DND-41 (cell line): ENCODE measurements at regions not wholly inside any gene's neighbourhood (a gene's known extent, or its start where the extent isn't known, plus 50 kb on each side); places are given as distances from the start of the nearest gene placed in this dataset.

Experiments used
- ATAC-seq: fragments of 200-7000 bp; cut with Tn5 transposase; 3 replicates; pipeline ENCODE4 v1.9.1; 2021; ENCODE audit warnings: low read depth; ENCODE audit not compliant: insufficient read depth
- DNase-seq: peaks from one replicate; pipeline ENCODE4 v3.0.0-alpha.2; 2020
- H2AFZ ChIP-seq: 2 replicates; pipeline ENCODE4 v1.6.0; 2012; ENCODE audit warnings: low read depth, low read length
- H3K27ac ChIP-seq: 2 replicates; pipeline ENCODE4 v1.5.1; 2012; ENCODE audit warnings: low read length, inconsistent platforms
- H3K27me3 ChIP-seq: fragments of 200-600 bp; sonication (generic); 2 replicates; pipeline ENCODE4 v1.6.0; 2012; ENCODE audit warnings: low read length, mild to moderate bottlenecking, inconsistent platforms; ENCODE audit not compliant: insufficient read depth, poor library complexity
- H3K36me3 ChIP-seq: 2 replicates; pipeline ENCODE4 v1.5.1; 2012; ENCODE audit warnings: low read length, inconsistent platforms; ENCODE audit not compliant: insufficient read depth
- H3K4me1 ChIP-seq: 2 replicates; pipeline ENCODE4 v1.5.1; 2012; ENCODE audit warnings: mild to moderate bottlenecking, low read length; ENCODE audit not compliant: insufficient read depth
- H3K4me2 ChIP-seq: 2 replicates; pipeline ENCODE4 v1.6.0; 2012; ENCODE audit warnings: mild to moderate bottlenecking, moderate library complexity, low read length, inconsistent platforms; ENCODE audit not compliant: insufficient read depth
- H3K4me3 ChIP-seq, 2 experiments: fragments of 200-600 bp in 1 of 2; shearing (Covaris generic) in 1 of 2; 2 replicates each; pipeline ENCODE4 v1.5.1; 2012 to 2016; ENCODE audit warnings: inconsistent platforms in 2 of 2, low read length in 2 of 2, mild to moderate bottlenecking in 2 of 2, low read depth in 1 of 2, moderate library complexity in 1 of 2
- H3K79me2 ChIP-seq: 2 replicates; pipeline ENCODE4 v1.6.0; 2012; ENCODE audit warnings: low read length, inconsistent platforms; ENCODE audit not compliant: insufficient read depth
- H3K9ac ChIP-seq: 2 replicates; pipeline ENCODE4 v1.6.0; 2012; ENCODE audit warnings: low read depth, mild to moderate bottlenecking, inconsistent platforms, low read length, moderate library complexity
- H3K9me3 ChIP-seq: 2 replicates; pipeline ENCODE4 v1.5.1; 2012; ENCODE audit warnings: low read length, moderate library complexity, mild to moderate bottlenecking, inconsistent platforms; ENCODE audit not compliant: insufficient read depth, severe bottlenecking
- H4K20me1 ChIP-seq: 2 replicates; pipeline ENCODE4 v1.6.0; 2012; ENCODE audit warnings: low read length; ENCODE audit not compliant: insufficient read depth
- CTCF ChIP-seq: IDR thresholded peaks from 2 replicates; pipeline ENCODE4 v1.5.1; 2012; ENCODE audit warnings: borderline replicate concordance, low read length, moderate library complexity, mild to moderate bottlenecking; ENCODE audit not compliant: poor library complexity, severe bottlenecking; ENCODE audit errors: extremely low read depth
- EZH2 ChIP-seq: IDR thresholded peaks from 3 replicates; pipeline ENCODE4 v1.6.1; 2012; ENCODE audit warnings: borderline replicate concordance, low read depth, mild to moderate bottlenecking, moderate library complexity, low read length, inconsistent platforms; ENCODE audit not compliant: severe bottlenecking

- no peak overlapping the region for H2AFZ ChIP-seq
- DNase-seq (no peak), ATAC-seq (no peak)
- H3K79me2 ChIP-seq, result no peaks in the 10 kb centered on the region
- no peaks in the 10 kb centered on the region for H3K9me3 ChIP-seq
- no peak overlapping the region for H3K4me3 ChIP-seq
- peak overlapping the region; percentile 89 for H3K27ac ChIP-seq
- TF ChIP-seq CTCF (no peak), EZH2 (no peak)
- H4K20me1 ChIP-seq, result no peaks in the 10 kb centered on the region
- no peaks in the 10 kb centered on the region for H3K27me3 ChIP-seq
- no peak overlapping the region for H3K9ac ChIP-seq
- peak overlapping the region; percentile 65; the same call in 1 of the 2 replicates for H3K4me2 ChIP-seq
- H3K36me3 ChIP-seq, result no peaks in the 10 kb centered on the region
- H3K4me1 ChIP-seq, result peaks cover 37% of the 10 kb centered on the region
Measured at GRCh38 chr14:97282210-97283004, 485.2 kb downstream of the VRK1 start.

- H3K4me3 ChIP-seq, result peak overlapping the region in 1 of 2 experiments; percentile 48; a peak in 1 of 4 replicates
- peak overlapping the region; percentile 65 for H3K4me2 ChIP-seq
- H3K79me2 ChIP-seq, result no peaks in the 10 kb centered on the region
- no peak for ATAC-seq
- no peaks in the 10 kb centered on the region for H3K9me3 ChIP-seq
- peak overlapping the region; percentile 89 for H3K27ac ChIP-seq
- no peaks in the 10 kb centered on the region for H3K27me3 ChIP-seq
- no peak for DNase-seq
- no peak for TF ChIP-seq CTCF
- H3K9ac ChIP-seq, result peak overlapping the region; percentile 47; the same call in 1 of the 2 replicates
- 0 out of 2 replicates have a peak overlapping the region, but pooled peaks have one; percentile 50 for H2AFZ ChIP-seq
- H3K4me1 ChIP-seq, result peaks cover 33% of the 10 kb centered on the region
- no peaks in the 10 kb centered on the region for H4K20me1 ChIP-seq
- H3K36me3 ChIP-seq, result no peaks in the 10 kb centered on the region
Measured at GRCh38 chr14:97283005-97283403, 485.8 kb downstream of the VRK1 start.

- DNase-seq (peak; percentile 73), ATAC-seq (peak; percentile 87)
- H3K9me3 ChIP-seq, result no peaks in the 10 kb centered on the region
- H3K27ac ChIP-seq, result peak overlapping the region; percentile 89
- peak overlapping the region; percentile 50 for H2AFZ ChIP-seq
- H4K20me1 ChIP-seq, result no peaks in the 10 kb centered on the region
- peak overlapping the region in 1 of 2 experiments; percentile 48; a peak in 2 of 4 replicates for H3K4me3 ChIP-seq
- TF ChIP-seq EZH2 (no peak), CTCF (peak; percentile 7)
- H3K4me2 ChIP-seq, result peak overlapping the region; percentile 65
- H3K27me3 ChIP-seq, result no peaks in the 10 kb centered on the region
- H3K9ac ChIP-seq, result peak overlapping the region; percentile 47
- peaks cover 33% of the 10 kb centered on the region for H3K4me1 ChIP-seq
- H3K79me2 ChIP-seq, result no peaks in the 10 kb centered on the region
- no peaks in the 10 kb centered on the region for H3K36me3 ChIP-seq
Measured at GRCh38 chr14:97283426-97283825, 486.2 kb downstream of the VRK1 start.

- no peak for TF ChIP-seq CTCF
- TF ChIP-seq EZH2, result no peak
- no peaks in the 10 kb centered on the region for H3K36me3 ChIP-seq
- H3K27ac ChIP-seq, result peak overlapping the region; percentile 89
- peak overlapping the region; percentile 50 for H2AFZ ChIP-seq
- H3K4me3 ChIP-seq, result peak overlapping the region in 1 of 2 experiments; percentile 48; a peak in 2 of 4 replicates
- peak; percentile 83 for DNase-seq
- H3K9me3 ChIP-seq, result no peaks in the 10 kb centered on the region
- peak; percentile 92 for ATAC-seq
- H3K4me2 ChIP-seq, result peak overlapping the region; percentile 65
- H3K4me1 ChIP-seq, result peaks cover 33% of the 10 kb centered on the region
- H3K27me3 ChIP-seq, result no peaks in the 10 kb centered on the region
- H4K20me1 ChIP-seq, result no peaks in the 10 kb centered on the region
- H3K79me2 ChIP-seq, result no peaks in the 10 kb centered on the region
- H3K9ac ChIP-seq, result peak overlapping the region; percentile 47
Measured at GRCh38 chr14:97283841-97284240, 486.7 kb downstream of the VRK1 start.
